ENCODE measurements at regions not wholly inside any gene's neighbourhood (a gene's known extent, or its start where the extent isn't known, plus 50 kb on each side); places are given as distances from the start of the nearest gene placed in this dataset.

DNA sequence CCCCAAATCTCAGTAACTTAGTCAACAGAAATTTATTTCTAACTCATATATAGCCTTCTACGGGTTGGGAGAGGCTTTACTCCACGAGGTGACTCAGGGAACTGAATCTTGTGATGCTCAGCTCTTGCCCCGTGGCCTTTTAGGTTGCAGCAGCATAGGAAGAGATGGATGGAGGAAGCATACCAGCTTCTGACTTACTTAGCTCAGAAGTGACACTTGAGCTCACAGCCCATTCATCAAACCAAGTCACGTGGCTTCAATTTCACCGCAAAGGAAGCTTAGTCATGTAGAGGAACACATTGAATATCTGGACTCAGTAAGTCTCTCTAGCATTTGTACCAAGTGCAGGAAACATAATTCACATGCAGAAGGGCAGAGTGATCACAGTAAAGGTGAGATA, 124.1 kb upstream of the KCNN2 start:
- Histone ChIP-seq H4K8ac (ENCODE audit: low read depth in 2 of 2, low read length in 2 of 2) (peak overlapping the region in 1 of 2 experiments; percentile 95; a peak in 3 of 4 replicates), H2AK9ac (replicated peaks; ENCODE audit: low read depth, low read length, poor library complexity) (no peak overlapping the region), H2BK15ac (ENCODE audit: low read depth, low read length) (no peak overlapping the region), H4K5ac (ENCODE audit: low read depth, low read length) (no peak overlapping the region), H3K36me3 (ENCODE audit: control insufficient read depth, insufficient read depth, low read length) (no peaks in the 10 kb centered on the region), H3K27ac (ENCODE audit: insufficient read depth, low read length) (no peak overlapping the region), H4K91ac (ENCODE audit: insufficient read depth, low read depth, low read length) (no peak overlapping the region), H3K27me3 (ENCODE audit: control insufficient read depth, insufficient read depth, low read length) (no peaks in the 10 kb centered on the region), H3K18ac (ENCODE audit: low read depth, low read length) (no peak overlapping the region; the same call in 1 of the 2 replicates), H3K56ac (ENCODE audit: extremely low read depth, insufficient read depth, low read length) (no peak overlapping the region; the same call in 1 of the 2 replicates), H3K9me3 (ENCODE audit: control insufficient read depth, insufficient read depth, low read length) (peaks cover 6% of the 10 kb centered on the region), H2BK20ac (ENCODE audit: low read depth, low read length) (peak overlapping the region; percentile 91; the same call in 1 of the 2 replicates), H3K4me3 (ENCODE audit: insufficient read depth, low read depth, low read length) (no peak overlapping the region), H3K9ac (ENCODE audit: low read depth, low read length) (no peak overlapping the region), H2AFZ (replicated peaks; ENCODE audit: low read length, poor library complexity) (peak overlapping the region; percentile 1), H3K23ac (ENCODE audit: low read depth, low read length) (no peak overlapping the region; the same call in 1 of the 2 replicates), H3K9me1 (ENCODE audit: insufficient read depth, low read length) (no peaks in the 10 kb centered on the region), H3K4ac (ENCODE audit: low read depth, low read length) (no peak overlapping the region), H4K20me1 (ENCODE audit: insufficient read depth, low read length) (no peaks in the 10 kb centered on the region), H2BK120ac (ENCODE audit: low read depth, low read length) (peak overlapping the region; percentile 95; the same call in 1 of the 2 replicates), H3K14ac (replicated peaks; ENCODE audit: low read depth, low read length) (no peak overlapping the region), H2BK5ac (ENCODE audit: low read depth, low read length, poor library complexity, severe bottlenecking) (peak overlapping the region; percentile 98), H3K4me2 (ENCODE audit: low read depth, low read length) (no peak overlapping the region), H3K4me1 (ENCODE audit: control insufficient read depth, insufficient read depth, low read length) (peaks cover 4% of the 10 kb centered on the region; the same call in 1 of the 2 replicates), H2AK5ac (ENCODE audit: low read depth, low read length) (no peak overlapping the region), H3K79me1 (ENCODE audit: low read depth in 1 of 2, low read length in 2 of 2) (peaks cover 0 to 4% of the 10 kb centered on the region in 2 experiments; a peak in 1 of 4 replicates)
- WGBS, 2 experiments (ENCODE audit: extremely low coverage in 2 of 2, insufficient read length in 1 of 2), result no CpG with 5 or more reads among the region's 5 CpGs
- ATAC-seq (ENCODE audit: low read depth) (peak; percentile 82), DNase-seq (peak; percentile 99)
- POLR2A ChIA-PET (ENCODE audit: unreplicated experiment), result interaction anchor here (0.8 kb wide), 1 partner anchor 12 kb away, joined by 3 read pairs; no protein-coding TSS in a partner anchor
- TF ChIP-seq NFE2L2 (IDR thresholded peaks at IDR 0.05; ENCODE audit: low read depth, low read length) (peak; percentile 20; the same call in 1 of the 2 replicates), MXI1 (IDR thresholded peaks at IDR 0.05; ENCODE audit: borderline replicate concordance, low read depth, low read length) (0 out of 2 replicates have a peak, but pooled peaks have one; percentile 6), BHLHE40 (IDR thresholded peaks at IDR 0.05; ENCODE audit: low read depth, low read length) (peak; percentile 85), RCOR1 (IDR thresholded peaks at IDR 0.05; ENCODE audit: insufficient replicate concordance, low read length) (peak; percentile 64), POLR2A (IDR thresholded peaks at IDR 0.05; ENCODE audit: low read depth, low read length) (peak; percentile 52; the same call in 1 of the 2 replicates), CEBPB (IDR thresholded peaks at IDR 0.05; ENCODE audit: low read depth, low read length) (peak; percentile 74), CHD1 (IDR thresholded peaks at IDR 0.05; ENCODE audit: low read depth, low read length) (no peak), MAFK (IDR thresholded peaks at IDR 0.05; ENCODE audit: low read depth, low read length) (peak; percentile 25; the same call in 1 of the 2 replicates)
- TF ChIP-seq, protein P1, sequence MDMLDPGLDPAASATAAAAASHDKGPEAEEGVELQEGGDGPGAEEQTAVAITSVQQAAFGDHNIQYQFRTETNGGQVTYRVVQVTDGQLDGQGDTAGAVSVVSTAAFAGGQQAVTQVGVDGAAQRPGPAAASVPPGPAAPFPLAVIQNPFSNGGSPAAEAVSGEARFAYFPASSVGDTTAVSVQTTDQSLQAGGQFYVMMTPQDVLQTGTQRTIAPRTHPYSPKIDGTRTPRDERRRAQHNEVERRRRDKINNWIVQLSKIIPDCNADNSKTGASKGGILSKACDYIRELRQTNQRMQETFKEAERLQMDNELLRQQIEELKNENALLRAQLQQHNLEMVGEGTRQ (IDR thresholded peaks at IDR 0.05; ENCODE audit: low read depth, low read length), result peak; percentile 93
- TF ChIP-seq, protein P2, sequence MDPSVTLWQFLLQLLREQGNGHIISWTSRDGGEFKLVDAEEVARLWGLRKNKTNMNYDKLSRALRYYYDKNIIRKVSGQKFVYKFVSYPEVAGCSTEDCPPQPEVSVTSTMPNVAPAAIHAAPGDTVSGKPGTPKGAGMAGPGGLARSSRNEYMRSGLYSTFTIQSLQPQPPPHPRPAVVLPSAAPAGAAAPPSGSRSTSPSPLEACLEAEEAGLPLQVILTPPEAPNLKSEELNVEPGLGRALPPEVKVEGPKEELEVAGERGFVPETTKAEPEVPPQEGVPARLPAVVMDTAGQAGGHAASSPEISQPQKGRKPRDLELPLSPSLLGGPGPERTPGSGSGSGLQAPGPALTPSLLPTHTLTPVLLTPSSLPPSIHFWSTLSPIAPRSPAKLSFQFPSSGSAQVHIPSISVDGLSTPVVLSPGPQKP (IDR thresholded peaks at IDR 0.05; ENCODE audit: borderline replicate concordance, low read depth, low read length), result no peak
- no TSS peak for BruUV-seq (replicated peaks)
- CTCF ChIA-PET, result interaction anchor here (1.0 kb wide), 1 partner anchor 12 kb away, joined by 5 read pairs; no protein-coding TSS in a partner anchor
- dilution Hi-C loops (cut with HindIII; ENCODE audit: low sequenced_read_pairs, unreplicated experiment), result no loop called here
- intact Hi-C loops (cut with micrococcal nuclease), result no loop called here
- in situ Hi-C loops (cut with MboI; ENCODE audit: low sequenced_read_pairs), result loop anchor here (25.0 kb wide), 1 partner anchor 1375 kb away; the partner anchor contains the start of gene TICAM2
